Left lung (tissue), 4 donors: ENCODE measurements at regions not wholly inside any gene's neighbourhood (a gene's known extent, or its start where the extent isn't known, plus 50 kb on each side); places are given as distances from the start of the nearest gene placed in this dataset.
"Not testable (repeated sequence)": the region's sequence is repeated elsewhere in the genome, so short reads cannot be mapped to it uniquely, and the experiment has no call there.

ENCODE experiments used
- ATAC-seq: fragments of 200-7000 bp; cut with Tn5 transposase; one replicate; pipeline ENCODE4 v1.9.1; 2020; ENCODE audit warnings: moderate library complexity
- DNase-seq, 4 donors: peaks; one replicate each; pipeline ENCODE4 v3.0.0-alpha.2; 2013 to 2020
- H3K27ac ChIP-seq, 2 donors: fragments of 200-600 bp; sonication (generic) in 1 of 2; one replicate each; pipeline versions ENCODE4 v1.5.0 to v1.8.0; 2020 to 2021
- H3K27me3 ChIP-seq, 2 donors: fragments of 200-600 bp; sonication (generic) in 1 of 2; one replicate each; pipeline versions ENCODE4 v1.5.0 to v1.8.0; 2020 to 2021
- H3K36me3 ChIP-seq, 2 donors: fragments of 200-600 bp; sonication (generic) in 1 of 2; one replicate each; pipeline versions ENCODE4 v1.5.0 to v1.8.0; 2020 to 2021
- H3K4me1 ChIP-seq, 2 donors: fragments of 200-600 bp; one replicate each; pipeline ENCODE4 v1.8.0; 2021
- H3K4me3 ChIP-seq, 2 donors: fragments of 200-600 bp; sonication (generic) in 1 of 2; one replicate each; pipeline versions ENCODE4 v1.5.0 to v1.8.0; 2020 to 2021; ENCODE audit warnings: mild to moderate bottlenecking in 1 of 2
- H3K9me3 ChIP-seq, 2 donors: fragments of 200-600 bp; sonication (generic) in 1 of 2; one replicate each; pipeline versions ENCODE4 v1.5.0 to v1.8.0; 2020 to 2021
- intact Hi-C, 2 donors: fragments of 100-400 bp; cut with DNase I; formaldehyde crosslinking; loops; one replicate each; pipeline versions ENCODE4 v1.11.2 to v1.14.2; 2022
- donor health status: DM: no; HTN: yes; CAD: no.
- donor health status: DM: no; HTN: no; CAD: no.

DNA sequence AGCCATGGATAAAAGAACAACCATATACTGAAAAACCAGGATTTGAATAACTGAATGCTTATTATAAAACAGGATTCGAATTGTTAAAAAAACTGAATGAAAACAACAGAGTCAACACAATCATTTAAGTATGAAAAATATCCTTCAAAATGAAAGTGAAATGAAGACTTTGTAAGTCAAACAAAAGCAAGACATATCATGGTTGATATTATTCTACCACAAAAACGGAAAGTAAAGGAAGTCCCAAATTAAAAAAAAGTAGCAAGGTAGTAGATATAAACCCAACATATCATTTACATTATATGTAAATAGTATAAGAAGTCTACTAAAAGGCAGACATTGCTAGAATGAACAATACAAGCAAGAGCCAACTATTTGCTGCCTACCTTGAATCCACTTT lies 63.1 kb upstream of the POTEC start:
- intact Hi-C loops, H3K27ac ChIP-seq, DNase-seq, H3K4me3 ChIP-seq, H3K9me3 ChIP-seq, ATAC-seq, H3K4me1 ChIP-seq, H3K36me3 ChIP-seq, H3K27me3 ChIP-seq: not testable (repeated sequence)

DNA sequence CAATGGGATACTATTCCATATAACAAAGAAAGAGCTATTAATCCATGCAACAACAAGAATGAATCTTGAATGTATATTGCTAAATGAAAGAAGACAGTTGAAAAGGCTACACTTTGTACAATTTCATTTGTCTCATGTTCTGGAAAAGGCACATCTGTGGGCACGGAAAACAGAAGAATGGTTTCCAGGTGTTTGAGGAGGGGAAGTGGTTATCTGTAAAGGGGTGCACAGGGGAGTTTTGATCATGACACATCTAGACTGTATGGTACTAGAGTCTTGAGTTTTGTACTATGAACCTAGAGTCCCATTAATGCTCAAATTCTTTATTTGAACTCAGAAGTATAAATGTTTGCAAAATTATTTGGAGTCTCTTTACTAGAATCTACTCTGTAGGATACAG lies 64.0 kb upstream of the POTEC start:
- H3K9me3 ChIP-seq, ATAC-seq, intact Hi-C loops, H3K36me3 ChIP-seq, H3K4me1 ChIP-seq, DNase-seq, H3K27ac ChIP-seq, H3K27me3 ChIP-seq, H3K4me3 ChIP-seq: not testable (repeated sequence)

DNA sequence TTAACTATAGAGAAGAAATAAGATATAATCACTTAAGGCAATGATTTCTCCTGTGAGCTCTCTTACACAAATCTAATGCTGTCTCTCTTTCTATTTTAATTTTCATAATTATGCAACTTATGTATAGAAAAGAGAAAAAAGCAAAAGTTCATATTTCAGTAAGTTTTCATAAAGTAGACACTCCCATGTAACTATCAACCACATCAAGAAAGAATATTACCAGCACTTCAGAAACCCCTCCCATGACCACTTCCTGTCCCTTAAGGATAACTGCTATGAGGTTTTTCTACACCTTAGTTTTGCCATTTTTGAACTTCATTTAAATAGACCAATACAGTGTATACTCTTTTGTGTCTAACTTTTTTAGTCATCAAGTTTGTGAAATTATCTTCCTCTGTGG lies 69.0 kb upstream of the POTEC start:
- H3K4me1 ChIP-seq, intact Hi-C loops, H3K36me3 ChIP-seq, H3K9me3 ChIP-seq, H3K27ac ChIP-seq, ATAC-seq, H3K27me3 ChIP-seq, H3K4me3 ChIP-seq, DNase-seq: not testable (repeated sequence)

DNA sequence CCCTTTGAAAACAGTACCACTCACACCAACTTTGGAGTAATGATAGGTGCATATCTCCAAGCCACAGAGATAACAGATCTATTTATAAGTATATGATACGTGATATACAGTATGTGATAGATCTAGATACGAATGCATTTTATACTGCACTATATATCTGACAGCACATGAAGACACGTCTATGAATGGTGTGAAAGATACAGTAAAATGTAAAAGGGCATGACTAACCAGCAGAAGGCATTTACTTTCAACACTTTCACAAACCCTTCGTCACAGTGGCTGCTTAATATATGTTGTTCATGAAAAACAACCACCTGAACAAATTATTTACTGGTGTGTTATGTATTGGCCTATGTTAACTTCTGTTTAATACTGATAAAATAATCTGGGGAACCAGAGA lies 71.1 kb upstream of the POTEC start:
- ATAC-seq, intact Hi-C loops: not testable (repeated sequence)

DNA sequence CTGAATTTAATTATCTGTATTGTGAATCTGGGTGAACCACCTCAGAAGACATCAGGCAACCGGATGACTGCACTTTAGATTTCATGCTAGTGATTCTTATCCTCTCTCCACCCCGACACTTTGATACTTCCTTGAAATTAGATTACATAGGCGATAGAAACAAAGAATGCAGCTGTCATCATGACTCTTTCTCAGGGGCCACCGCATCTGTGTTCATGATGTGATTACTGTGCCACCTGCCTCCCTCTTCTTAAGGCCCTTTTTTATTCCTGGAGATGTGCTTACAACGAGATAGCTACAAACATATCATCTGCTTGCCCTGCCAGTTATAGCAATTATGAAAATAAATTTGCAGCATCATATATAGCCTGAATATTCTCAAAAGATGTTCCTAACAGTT lies 83.9 kb upstream of the POTEC start:
- DNase-seq, H3K4me3 ChIP-seq, H3K27me3 ChIP-seq, intact Hi-C loops, H3K4me1 ChIP-seq, H3K36me3 ChIP-seq, H3K27ac ChIP-seq, H3K9me3 ChIP-seq, ATAC-seq: not testable (repeated sequence)

More for the DNA sequence above, 71.1 kb upstream of the POTEC start:
- not testable (repeated sequence) for H3K36me3 ChIP-seq, H3K27me3 ChIP-seq, H3K4me3 ChIP-seq, H3K9me3 ChIP-seq, H3K27ac ChIP-seq, DNase-seq, H3K4me1 ChIP-seq

DNA sequence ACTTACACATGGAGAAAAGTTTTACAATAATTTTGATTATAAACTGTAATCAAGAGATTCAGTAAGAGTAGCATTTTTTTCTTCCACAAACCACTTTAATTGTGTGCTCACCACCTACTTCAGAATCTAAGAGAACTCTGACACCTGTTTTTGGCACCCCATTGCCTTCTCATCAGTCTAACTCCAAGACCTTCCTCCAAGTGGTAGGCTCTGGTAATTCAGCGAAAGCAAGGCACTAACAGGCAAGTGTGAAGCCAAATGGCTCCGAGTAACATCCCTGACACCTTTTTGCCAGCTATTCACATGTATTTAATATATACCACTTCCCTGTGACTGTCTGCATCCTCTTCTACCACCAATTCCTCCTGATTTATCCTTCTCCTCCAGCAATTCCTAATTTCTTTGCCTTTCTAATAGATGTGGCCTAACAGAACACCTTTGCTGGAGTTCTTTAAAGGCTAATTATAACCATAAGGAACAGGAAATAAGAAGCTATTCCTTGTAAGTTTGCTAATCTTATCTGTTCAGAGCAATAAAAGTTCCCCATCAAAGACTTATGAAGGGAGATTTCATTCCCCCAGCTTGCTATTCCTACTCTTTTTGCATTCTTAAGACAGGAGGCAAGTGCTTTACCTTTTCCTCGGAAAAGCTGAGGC lies 85.1 kb upstream of the POTEC start:
- DNase-seq, H3K4me1 ChIP-seq, ATAC-seq, H3K27ac ChIP-seq, H3K9me3 ChIP-seq, H3K36me3 ChIP-seq, H3K4me3 ChIP-seq, intact Hi-C loops, H3K27me3 ChIP-seq: not testable (repeated sequence)

DNA sequence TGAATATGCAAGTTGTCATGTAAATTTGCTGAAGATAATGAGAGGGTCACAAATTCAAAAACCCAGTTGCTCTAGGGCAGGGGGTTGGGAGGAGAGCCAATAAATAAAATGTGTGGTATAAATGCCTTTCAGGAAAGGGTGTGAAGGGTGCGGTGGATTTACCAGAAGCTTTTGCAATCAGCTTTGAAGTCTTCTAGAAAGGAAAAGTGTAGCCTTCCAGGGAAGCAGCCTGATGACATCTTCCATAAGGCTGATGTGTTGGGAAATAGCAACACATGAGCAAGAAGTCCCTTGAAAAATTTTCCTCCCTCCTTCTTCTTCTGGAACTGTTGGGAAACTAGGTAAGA lies 85.6 kb upstream of the POTEC start:
- H3K27me3 ChIP-seq, H3K4me3 ChIP-seq, ATAC-seq, H3K9me3 ChIP-seq, H3K36me3 ChIP-seq, DNase-seq, intact Hi-C loops, H3K27ac ChIP-seq, H3K4me1 ChIP-seq: not testable (repeated sequence)

DNA sequence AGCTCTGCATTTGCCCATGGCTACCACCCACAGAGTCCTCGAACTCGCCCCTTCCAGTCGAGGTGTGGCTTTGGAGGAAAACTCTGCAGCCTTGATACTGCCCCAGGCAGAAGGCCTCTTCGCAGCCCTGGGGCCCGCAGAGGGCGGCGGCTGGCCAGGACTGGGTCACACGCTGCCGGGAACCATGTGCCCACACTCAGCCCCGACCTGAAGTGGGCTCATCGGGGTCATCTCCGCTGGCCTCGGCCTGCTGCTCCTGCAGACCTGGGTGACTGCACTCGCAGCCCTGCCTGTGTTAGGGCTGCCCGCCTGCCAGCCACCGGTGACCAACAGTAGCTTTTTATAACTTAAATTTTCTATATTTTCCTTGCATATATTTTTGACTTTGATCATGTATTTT lies 89.6 kb upstream of the POTEC start:
- H3K4me3 ChIP-seq, H3K36me3 ChIP-seq, H3K4me1 ChIP-seq, ATAC-seq, intact Hi-C loops, H3K27ac ChIP-seq, H3K27me3 ChIP-seq, H3K9me3 ChIP-seq: not testable (repeated sequence)
- peak in 1 of 4 donors; percentile 30 for DNase-seq

DNA sequence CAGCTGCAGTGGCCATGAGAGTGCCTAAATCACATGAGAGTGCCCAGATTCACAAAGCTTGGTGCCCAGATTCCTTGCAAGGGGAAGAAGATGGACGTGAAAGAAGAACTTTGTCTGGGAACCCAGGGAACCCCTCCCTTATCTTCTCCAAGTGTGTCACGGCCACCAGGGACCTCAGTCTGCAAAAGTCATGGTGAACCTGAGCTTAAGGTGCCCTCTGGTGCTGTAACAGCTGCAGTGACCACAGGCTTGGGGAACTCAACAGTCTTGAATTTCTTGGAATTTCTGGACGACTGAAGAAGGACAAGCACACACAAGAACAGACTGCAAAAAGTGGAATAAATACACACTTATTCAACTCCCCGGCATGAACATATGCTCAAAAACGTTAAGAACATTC lies 94.6 kb upstream of the POTEC start:
- DNase-seq, H3K4me3 ChIP-seq, H3K27ac ChIP-seq, H3K4me1 ChIP-seq, H3K9me3 ChIP-seq, H3K36me3 ChIP-seq, intact Hi-C loops, ATAC-seq, H3K27me3 ChIP-seq: not testable (repeated sequence)

DNA sequence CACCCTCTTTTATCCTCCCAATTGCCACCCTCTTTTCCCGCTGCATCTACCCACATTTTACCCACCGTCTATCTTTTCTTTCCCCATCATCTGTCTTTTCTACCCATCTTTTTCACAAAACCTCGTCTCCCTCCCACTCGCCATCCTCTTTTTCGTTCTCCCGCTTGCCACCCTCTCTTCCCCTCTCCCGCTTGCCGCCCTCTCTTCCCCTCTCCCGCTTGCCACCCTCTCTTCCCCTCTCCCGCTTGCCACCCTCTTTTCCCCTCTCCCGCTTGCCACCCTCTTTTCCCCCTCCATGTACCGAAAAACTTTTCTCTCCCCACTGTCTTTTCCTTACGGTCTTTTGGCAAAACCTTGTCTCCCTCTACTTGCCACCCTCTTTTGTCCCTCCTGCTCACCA lies 97.7 kb upstream of the POTEC start:
- DNase-seq, H3K4me3 ChIP-seq, H3K4me1 ChIP-seq, intact Hi-C loops, H3K27me3 ChIP-seq, H3K27ac ChIP-seq, H3K36me3 ChIP-seq, ATAC-seq, H3K9me3 ChIP-seq: not testable (repeated sequence)

DNA sequence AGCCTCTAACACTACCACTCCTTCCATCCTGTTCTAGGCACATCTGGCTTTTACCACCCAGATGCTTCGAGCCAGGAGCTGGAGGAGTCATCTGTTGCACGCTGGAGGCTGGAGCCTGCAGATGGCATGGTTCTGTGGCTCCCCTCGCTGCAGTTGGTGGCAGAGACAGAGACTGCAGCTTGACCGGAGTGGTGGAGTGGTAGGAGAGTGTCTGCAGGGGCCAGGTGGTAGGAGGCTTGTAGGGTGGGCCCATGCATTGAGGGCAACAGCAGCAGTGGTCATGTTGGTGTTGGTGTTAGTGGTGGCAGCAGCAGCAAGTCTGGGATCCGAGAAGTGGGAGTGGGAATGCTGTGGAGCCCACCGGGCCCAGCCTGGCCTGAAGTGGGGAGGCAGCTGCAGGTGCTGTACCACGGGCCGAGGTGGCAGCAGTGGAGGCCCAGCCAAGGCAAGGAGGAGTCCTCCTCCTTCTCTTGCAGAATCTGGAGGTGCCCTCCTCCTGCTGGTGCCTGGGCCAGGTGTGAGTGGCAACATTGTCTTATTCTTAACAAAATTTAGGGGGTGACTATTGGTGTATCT lies 100.4 kb upstream of the POTEC start:
- H3K27ac ChIP-seq, ATAC-seq, H3K36me3 ChIP-seq: not testable (repeated sequence)

DNA sequence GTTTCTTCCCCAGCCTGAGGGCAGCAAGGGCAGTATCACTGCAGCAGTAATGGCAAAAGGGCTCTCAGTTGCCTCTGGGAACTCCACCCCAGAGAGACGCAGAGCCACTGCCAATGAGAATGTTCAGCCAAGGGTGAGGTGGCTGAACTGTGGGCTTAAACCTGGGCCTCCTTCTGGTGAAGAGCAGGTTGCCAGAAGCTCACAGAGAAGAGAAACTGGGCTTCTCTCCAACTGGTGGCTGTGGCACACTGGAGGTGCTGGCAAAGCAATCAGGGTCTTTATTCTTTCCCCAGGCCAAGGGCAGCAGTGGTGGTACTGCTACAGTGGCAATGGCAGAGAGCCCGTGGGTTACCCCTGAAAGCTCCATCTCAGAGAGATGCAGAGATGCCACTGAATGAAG lies 54.9 kb upstream of the ANKRD30B start:
- intact Hi-C loops, H3K36me3 ChIP-seq, DNase-seq, H3K9me3 ChIP-seq, H3K27me3 ChIP-seq, H3K4me1 ChIP-seq, ATAC-seq, H3K27ac ChIP-seq, H3K4me3 ChIP-seq: not testable (repeated sequence)

More for the DNA sequence above, 100.4 kb upstream of the POTEC start:
- H3K4me3 ChIP-seq, H3K27me3 ChIP-seq, H3K9me3 ChIP-seq, H3K4me1 ChIP-seq, intact Hi-C loops, DNase-seq: not testable (repeated sequence)

DNA sequence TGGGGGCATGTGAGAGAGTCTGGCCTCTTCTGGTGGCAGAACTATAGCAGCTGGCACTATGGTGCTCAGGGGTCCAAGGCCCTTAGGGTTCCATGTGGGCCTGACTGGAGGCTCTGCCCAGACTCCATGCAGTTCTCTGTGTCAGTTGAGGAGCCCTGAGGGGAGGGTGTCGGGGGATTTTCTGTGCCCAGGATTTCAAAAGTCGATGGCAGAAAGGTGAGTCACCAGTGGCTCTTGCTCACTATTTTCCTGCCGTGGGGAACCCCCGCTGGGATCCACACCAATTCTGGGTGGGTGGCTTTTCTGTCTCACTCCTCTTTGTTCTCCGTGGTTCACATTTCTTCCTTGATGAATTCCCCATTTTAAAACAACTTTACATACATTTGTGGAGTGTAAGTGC lies 54.1 kb upstream of the ANKRD30B start:
- H3K4me3 ChIP-seq, intact Hi-C loops, H3K4me1 ChIP-seq, H3K27me3 ChIP-seq, H3K27ac ChIP-seq, H3K36me3 ChIP-seq, DNase-seq, H3K9me3 ChIP-seq, ATAC-seq: not testable (repeated sequence)

DNA sequence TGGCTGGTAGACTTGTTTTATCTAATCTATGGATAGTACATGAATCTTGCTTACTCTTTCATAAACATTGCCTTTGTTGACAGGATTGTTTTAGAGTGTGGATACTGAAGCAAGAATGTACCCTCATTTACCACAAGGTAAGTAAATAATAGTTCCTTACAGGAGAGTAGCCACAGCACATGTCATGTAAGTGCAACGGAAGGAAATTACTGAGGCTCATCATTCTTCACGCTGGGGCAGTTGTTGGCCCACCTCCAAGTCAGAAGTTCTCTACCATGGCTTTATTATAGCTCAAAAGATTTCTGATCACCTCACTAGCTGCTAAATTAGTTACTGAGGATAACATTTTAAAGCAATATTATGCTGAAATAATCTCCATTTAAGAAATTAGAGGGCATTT lies 50.0 kb upstream of the ANKRD30B start:
- intact Hi-C loops, H3K4me3 ChIP-seq, H3K27ac ChIP-seq, ATAC-seq, DNase-seq, H3K27me3 ChIP-seq, H3K36me3 ChIP-seq, H3K9me3 ChIP-seq, H3K4me1 ChIP-seq: not testable (repeated sequence)
